GM21723 (cell line): ENCODE measurements at regions not wholly inside any gene's neighbourhood (a gene's known extent, or its start where the extent isn't known, plus 50 kb on each side); places are given as distances from the start of the nearest gene placed in this dataset.

ENCODE experiments used
- ATAC-seq: cut with Tn5 transposase; IDR thresholded peaks from one replicate; pipeline ENCODE4 v1.9.1; 2021; ENCODE audit warnings: mild to moderate bottlenecking, moderate library complexity; ENCODE audit not compliant: unreplicated experiment

DNA sequence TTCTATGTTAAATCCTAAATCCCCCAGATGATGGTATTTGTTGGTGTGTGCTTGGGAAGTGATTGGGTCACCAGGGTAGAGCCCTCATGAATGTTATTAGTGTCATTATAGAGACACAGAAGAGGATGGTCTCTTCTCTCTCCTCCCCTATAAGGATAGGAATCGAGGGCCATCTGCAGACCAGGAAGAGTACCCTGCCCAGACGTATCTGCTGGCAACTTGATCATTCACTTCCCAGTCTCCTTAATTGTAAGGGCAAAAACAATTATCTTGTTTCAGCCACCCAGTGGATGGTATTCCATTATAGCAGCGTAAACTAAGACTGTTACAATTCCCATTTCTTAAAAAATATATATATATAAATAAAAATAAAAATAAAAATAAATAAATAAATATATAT is 892.2 kb downstream of the SI start:
- ATAC-seq = no peak

DNA sequence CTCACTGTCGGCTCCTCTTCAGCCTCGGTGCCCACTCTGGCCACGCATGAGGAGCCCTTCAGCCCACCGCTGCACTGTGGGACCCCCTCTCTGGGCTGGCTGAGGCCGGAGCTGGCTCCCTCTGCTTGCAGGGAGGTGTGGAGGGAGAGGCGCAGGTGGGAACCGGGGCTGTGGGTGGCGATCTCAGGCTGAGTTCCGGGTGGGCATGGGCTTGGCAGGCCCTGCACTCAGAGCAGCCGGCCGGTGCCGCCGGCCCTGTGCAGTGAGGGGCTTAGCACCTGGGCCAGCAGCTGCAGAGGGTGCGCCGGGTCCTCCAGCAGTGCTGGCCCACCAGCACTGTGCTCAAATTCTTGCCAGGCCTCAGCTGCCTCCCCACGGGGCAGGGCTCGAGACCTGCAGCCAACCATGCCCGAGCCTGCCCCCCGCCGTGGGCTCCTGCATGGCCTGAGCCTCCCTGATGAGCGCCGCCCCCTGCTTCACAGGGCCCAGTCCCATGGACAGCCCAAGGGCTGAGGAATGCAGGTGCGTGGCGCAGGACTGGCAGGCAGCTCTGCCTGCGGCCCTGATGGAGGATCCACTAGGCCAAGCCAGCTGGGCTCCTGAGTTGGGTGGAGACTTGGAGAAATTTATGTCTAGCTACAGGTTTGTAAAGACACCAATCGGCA is 899.1 kb downstream of the SI start:
- no peak for ATAC-seq

DNA sequence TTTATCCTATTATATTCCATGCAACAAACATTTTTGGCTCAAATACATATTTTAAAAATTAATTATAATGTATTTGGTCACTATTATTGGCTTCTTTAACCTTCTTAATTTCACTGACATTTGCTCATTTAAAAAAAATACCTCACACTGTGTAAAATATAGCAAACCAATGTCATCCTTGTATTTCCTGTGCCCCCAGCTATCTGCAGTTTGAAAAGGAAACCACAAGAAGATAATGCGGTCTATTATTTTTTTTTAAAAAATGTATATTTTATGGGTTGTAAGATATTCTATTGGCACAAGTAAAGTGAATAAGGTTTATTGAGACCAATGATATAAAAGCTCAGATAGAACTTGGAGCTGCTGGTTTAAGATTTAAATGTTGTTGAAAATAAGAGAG is 904.2 kb downstream of the SI start:
- no peak for ATAC-seq

DNA sequence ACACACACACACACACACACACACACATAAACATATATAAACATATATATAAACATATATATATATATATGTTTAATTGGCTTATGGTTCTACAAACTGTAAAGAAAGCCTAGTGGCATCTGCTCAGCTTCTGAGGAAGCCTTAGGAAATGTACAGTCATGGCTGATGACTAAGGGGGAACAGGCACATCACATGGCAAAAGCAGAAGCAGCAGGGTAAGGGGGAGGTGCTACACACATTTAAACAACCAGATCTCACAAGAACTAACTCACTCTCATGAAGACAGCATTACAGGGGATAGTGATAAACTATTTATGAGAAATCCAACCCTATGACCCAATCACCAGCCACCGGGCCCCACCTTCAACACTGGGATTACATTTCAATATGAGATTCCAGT is 922.9 kb downstream of the SI start:
- no peak for ATAC-seq

DNA sequence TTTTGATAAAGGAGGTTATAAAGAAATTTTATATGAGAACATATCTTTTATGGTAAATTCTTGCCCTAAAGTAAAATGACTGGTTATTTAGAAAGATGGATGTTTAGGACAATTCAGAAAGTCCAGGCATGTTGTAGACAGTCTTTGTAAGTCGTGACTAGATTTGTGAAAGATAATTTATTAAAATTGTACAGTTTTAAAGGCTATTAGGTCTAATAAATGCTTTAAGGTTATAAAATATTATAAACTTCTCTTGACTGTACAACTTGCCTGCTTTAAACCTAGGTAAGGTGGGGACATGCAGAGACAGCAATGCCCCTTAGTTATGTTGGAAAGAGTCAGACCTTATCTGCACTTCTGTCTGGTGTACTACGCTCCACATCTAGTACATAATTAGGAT is 933.5 kb downstream of the SI start:
- ATAC-seq = no peak

DNA sequence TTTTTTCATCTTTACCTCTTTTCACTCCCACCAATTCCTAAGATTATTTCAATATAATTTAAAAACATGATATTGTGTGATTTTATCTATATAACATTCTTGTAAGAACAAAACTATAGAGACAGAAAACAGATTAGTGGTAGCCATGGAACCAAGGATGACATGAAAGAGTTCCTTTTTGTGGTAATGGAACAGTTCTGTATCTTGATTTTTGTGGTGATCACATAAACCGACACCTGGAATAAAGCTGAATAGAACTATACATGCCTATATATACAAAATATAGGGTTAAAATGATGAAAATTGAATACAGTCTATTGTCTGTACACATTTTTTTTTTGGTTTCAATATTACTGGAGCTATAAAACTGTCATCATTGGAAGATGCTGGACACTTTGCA is 945.4 kb downstream of the SI start:
- ATAC-seq = no peak

DNA sequence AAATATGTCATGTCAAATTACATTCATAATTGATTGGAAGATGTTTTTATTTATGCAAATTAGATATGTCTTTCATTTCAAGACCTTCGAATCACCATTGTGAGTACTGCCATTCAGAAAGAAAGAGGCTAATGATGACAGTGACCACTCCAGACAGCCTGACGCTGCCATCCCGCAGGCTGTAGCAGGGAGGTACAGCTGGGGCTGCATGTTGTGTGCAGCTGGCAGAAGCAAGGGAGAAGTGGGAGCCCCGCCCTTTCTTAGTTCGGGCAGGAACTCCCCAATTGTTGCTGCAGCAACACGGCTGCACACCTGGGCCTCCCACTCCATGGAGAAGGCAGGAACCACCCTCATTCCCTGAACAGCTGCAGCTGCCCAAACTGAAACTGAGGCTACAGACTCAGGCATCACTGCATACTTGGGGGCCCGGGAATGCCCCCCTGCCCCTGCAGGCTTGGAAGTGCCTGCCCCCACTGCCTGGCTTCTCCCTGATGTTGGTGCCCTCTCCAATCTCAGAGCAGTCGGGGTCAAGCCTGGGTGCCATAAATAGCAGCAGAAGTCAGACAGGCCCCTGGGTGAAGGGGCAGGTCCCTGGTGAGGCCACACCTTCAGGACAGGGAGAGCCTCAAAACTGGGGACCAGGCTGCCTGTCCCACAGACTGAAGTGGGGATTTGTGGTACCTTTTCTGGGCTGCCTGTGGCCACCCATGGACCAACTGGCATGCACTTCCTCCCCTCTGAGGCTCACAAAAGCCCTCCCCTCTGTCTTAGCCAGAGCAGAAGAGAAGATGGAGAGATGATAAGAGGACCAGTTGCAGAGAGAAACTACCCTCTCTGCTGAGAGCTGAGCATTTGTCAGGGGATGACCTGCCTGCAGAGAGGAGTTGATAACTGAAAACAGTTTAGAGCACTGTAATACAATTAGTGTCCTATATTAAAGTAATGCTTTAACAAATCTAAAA is 964.6 kb downstream of the SI start:
- ATAC-seq = no peak

DNA sequence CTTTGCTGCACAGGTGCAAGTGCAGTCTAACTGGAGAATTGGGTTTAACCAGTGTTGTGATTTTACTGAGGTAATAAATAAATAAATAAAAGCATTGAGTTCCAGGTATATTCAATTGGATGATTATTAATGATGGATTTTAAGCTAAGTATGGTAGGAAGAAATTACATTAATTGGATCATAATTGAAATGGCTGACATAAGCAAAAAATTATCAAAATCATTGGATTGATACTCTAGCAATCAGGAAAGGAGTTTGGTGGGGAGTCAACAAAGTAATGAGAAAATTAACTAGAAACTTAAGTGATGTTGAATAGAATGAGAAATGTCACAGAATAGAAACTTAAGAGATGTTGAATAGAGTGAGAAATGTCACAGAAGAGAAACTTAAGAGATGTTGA is 981.9 kb downstream of the SI start:
- no peak for ATAC-seq

DNA sequence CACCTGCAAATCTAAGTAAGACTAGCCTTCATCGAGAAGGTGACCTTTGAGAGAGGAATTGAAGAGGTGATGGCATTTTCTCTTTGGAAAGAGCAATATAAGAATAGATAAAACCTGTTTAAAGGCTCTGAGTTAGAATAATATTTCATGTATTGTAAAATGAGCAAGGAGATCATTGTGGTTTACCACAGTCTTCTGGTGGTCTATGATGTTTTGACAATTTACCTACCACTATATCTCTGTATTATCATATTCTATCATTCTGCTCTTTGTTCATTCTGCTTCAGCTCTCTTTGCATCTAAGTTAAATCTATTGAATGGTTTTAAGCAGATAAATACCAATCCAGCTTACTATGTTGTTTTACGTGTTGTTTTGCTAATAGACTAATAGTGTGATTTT is 982.3 kb downstream of the SI start:
- ATAC-seq = no peak

DNA sequence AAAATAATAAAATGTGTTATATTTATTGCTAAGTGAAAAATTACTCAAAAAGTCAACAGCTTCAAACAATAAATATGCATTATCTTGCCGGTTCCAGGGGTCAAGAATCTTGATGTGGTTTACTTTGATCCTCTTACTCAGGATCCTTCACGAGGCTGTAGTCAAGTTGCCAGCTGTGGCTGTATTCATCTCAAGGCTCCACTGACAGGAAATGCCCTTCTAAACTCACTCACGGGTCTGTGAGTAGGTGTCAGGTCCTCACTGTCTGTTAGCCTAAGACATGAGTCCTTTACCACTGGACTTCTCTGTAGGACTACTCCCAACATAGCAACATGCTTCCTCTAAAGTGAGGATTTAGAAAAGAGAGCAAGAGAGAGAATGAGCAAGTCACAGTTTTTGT is 983.0 kb downstream of the SI start:
- ATAC-seq = no peak

DNA sequence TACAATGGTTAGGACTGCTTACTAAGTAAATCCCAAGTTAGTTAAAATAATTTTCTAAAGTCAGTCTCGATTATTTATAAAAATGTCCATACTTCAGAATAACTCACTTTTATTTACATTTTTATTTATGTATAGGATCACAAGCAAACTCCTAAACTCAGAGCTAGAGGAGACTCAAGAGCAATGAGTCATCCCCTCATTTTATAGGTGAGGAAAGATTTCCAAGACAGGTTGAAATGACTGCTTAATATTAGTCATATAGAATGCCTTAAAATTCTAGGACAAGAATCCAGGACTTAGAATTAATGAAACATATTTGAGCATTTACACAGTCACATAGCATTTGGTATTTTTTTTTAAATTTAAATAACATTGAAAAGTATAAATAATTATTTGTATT is 983.8 kb downstream of the SI start:
- no peak for ATAC-seq

DNA sequence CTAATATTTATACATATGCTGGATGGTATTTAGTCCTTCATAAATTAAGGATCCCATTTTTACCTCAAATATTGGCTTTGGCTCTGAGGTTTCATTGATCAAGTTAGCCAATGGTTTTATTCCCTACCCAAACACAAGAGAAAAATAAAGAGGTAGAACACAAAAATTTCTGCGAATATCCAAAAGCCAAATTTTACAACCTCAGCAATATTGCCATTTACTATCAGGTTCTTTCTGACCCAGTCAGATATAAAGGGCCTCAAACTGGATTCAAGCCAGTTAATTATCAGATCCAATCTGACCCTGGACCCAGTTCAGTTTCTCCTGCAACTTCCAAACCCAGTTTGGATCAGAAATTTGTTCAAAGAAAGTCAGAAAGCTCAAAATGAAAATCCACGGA is 998.1 kb downstream of the SI start:
- ATAC-seq = no peak

DNA sequence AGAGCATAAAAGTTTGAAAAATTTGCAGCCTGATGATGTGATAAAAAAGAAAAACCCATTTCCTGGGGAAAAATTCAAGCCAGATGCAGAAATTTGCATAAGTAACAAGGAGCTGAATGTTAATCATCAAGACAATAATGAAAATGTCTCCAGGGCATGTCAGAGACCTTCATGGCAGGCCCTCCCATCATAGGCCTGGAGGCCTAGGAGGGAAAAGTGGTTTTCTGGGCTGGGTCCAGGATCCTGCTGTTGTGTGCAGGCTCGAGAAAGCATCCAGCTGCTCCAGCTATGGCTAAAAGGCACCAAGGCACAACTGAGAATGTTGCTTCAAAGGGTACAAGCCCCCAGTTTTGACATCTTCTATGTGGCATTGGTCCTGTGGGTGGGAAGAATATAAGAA is 1014.0 kb downstream of the SI start:
- ATAC-seq = no peak

DNA sequence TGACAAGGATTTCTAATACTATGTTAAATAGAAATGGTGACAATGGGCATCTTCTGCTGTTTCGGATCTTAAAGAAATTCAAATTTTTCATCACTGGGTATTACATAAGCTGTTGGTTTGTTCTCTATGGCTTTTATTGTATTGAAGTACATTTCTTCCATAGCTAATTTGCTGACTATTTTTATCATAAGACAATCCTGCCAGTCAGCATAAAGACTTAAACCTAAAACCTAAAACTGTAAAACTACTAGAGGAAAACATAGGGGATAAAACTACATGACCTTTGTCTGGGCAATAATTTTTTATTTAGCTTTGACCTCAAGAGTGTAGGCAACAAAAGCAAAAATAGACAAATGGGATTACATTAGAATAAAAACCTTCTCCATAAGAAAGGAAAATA is 1017.4 kb downstream of the SI start:
- ATAC-seq = no peak

DNA sequence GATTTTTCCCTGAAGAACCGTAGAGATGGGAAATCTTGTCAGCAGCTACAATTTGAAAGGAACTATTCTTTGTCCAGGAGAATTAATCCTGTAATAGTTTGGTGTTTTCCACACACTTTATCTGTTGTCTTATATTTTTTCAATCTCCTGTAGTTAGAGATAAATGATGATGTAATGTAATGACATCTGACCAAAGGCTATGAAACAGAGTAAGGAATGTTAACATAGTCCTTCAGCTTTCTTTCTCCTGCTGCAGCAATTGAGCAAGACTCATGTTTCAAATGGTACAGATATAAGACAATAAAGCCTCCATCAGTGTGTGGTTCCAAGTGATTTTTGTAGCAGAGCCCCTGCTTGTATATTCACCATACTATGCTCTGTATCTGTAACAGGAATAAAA is 1028.4 kb downstream of the SI start:
- ATAC-seq = no peak

DNA sequence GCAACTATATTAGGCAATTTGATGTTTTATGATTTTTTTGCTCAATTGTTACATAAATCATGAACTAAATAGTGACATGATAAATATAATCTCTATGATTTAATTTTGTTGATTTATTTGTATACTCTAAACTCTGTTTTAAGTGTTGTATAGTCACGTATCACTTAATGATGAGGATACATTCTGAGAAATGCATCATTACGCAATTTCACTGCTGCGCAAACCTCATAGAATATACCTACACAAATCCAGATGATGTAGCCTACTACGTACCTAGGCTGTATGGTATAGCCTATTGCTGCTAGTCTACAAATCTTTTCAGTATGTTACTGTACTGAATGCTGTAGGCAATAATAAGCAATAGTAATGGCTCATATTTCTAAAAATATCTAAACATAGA is 1029.8 kb downstream of the SI start:
- no peak for ATAC-seq

DNA sequence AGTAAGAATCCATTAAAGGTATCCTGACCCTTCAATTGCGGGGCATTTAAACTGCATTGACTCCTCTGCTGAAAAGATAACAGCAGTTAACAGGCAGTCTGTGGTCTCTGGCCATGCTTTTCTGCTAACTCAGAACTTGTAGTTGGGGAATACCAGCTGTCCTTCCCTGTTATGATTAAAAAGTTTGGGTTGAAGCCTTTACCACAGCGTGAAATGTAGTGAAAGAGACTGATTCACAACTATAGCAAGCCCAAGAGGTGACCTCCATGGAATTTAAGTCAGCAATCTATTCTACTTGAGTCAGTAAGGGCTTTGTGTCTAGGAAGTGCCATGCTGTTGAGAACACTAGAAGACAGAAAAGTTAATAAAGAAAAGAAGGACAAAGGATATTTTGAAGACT is 1037.3 kb downstream of the SI start:
- ATAC-seq = no peak

DNA sequence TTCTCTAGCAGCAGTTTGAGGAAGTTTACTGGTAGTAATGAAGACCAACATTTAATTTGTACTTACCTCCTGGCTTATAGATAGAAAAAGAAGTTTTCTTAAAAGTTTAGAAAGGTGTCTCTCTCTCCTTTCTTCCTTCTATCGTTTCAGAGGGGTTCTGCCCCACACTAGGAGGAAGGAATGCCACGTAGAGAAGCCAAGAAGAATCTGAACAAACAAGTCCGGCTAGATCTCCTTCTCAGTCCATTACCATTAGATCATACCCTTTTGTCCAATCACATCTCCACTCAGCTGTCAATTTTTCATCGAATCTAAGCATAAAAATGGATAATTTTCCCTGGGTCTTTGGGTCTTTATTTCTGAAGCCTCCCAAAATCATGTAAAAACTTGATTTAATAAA is 1048.1 kb downstream of the SI start:
- no peak for ATAC-seq

DNA sequence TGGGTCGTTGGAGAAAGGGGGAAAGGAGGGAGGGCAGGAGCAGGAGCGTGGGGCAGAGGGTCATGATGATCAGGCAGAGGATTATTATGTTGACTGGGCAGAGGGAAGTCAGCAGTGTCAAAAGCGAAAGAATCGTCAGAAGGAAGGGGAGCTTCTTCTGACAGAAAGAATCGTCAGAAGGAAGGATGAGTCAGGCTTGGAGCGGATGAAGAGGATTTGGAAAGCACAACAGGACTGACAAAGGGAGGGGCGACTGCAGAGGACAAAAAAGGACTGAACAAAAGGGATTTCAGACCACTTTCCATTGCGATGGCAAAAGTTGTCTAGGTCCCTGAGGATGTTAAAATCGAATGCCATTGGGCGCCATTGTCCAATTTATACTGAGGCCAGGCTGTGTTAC is 1053.5 kb downstream of the SI start:
- ATAC-seq = no peak

DNA sequence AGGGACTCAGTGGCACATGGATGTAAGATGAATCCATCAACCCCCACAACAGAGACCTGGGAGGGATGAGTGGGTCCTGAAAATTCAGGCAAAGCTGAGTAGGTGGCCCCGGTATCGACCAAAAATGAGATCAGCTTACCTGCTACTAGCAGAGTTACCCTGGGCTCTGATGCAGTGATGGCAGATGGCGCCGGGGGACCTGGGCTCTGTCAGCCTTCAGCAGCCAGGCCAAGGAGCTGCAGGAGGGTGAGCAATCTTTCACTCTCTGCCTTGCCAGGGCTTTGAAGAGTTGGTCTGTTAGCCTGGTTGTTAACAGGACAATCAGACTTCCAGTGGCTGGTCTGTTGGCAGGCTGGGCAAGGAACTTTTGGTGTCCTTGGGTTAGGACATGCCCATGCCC is 1054.8 kb downstream of the SI start:
- no peak for ATAC-seq

DNA sequence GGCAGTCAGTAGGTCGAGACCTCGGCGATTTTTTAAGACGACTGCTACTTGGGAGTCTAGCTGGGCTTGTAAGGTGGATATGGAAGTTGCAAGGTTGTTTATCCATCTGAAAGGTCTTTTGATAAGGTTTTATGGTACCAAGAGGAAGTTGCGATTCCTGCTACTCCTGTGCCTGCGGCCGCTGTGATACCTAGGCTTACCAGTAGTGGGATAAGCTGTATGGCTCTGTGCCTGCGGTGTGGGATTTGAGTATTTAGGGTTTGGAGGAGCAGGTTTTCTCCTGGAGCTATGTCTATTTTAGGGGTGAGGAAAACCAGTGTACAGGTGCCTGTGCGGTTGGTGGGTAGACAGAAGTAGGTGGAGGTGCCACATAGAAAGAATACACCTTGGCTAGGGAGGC is 1059.8 kb downstream of the SI start:
- no peak for ATAC-seq

DNA sequence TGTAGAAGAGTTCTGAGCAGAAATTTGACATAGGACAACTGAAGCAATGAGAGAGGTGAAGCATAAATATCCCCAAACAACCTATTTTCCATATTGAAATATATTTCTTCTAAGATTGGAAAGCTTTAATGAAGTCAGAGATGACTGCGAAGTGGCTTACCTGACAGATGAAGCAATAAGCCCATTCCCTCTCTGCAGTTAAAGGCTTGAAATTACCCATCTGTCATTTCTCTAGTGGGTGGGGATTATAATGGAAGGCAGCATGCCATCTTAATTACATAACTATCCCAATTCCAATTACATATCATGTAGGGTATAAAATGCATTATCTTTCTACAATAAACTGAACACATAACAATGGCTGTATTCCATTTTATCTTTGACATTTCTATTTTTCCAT is 1070.5 kb downstream of the SI start:
- ATAC-seq = no peak

DNA sequence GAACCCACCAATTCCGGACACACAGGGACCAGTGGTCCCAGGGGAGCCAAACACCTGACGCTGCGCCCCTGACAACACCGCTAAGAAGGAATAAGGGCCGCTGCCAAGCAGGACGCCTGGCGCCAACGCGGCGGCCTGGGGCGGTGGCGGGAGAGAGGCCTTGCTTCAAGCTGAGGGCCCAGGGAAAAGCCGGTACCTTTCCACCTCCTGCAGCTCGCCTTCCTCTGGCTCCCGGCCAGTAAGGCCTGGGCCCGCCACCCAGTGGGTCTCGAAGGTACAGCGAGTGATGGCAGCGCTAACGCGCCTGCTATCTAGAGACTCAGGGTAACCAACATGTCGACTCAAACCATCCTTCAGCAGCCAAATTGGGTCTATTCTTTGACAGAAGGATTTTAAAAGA is 1074.1 kb downstream of the SI start:
- ATAC-seq = no peak
